GM13976 (cell line): ENCODE measurements at regions not wholly inside any gene's neighbourhood (a gene's known extent, or its start where the extent isn't known, plus 50 kb on each side); places are given as distances from the start of the nearest gene placed in this dataset.

ENCODE experiments used
- DNase-seq: peaks from one replicate; pipeline ENCODE4 v3.0.0; 2012; ENCODE audit warnings: low spot score
- CTCF ChIP-seq: IDR thresholded peaks from 2 replicates; pipeline ENCODE4 v1.5.1; 2012; ENCODE audit warnings: borderline replicate concordance, mild to moderate bottlenecking; ENCODE audit not compliant: insufficient read depth; ENCODE audit errors: extremely low read depth, missing control alignments, control extremely low read depth
- in situ Hi-C: fragments of 300-500 bp; cut with MboI; formaldehyde crosslinking; loops from one replicate; pipeline ENCODE4 v1.12.0; 2022; ENCODE audit warnings: low sequenced_read_pairs, mixed read lengths, inconsistent platforms; ENCODE audit not compliant: unreplicated experiment

GRCh38 chr1:30612536-30613065, 110.8 kb downstream of the MATN1 start:
- in situ Hi-C loops, result no loop called here
- no peak for DNase-seq
- no peak for TF ChIP-seq CTCF

DNA sequence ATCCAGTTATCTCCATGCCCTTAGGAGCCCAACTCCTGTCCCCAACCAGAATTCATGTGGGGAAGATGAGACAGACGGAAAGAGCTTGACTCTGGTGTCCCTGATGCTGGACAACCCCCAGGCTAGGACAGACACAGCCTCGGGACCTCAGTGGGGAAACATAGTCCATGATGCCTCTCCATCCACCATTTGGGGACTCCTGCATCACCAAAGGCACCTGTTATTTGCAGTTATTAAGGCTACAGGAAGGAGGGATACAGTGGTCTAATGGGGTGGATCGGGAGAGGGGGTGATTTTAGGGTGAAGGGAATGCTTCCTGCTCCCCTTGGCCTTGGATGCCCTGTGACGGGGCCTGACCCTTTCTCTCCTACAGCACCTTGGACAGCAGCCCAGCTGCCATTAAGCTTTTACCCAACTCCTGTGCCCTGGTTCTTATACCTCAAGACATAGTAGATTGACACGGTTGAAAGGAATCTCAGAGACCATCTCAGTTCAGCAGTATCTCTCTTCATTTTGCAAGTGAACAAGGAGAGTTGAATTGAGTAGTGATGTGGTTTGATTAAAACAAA, 111.6 kb downstream of the MATN1 start:
- TF ChIP-seq CTCF, result no peak
- in situ Hi-C loops, result no loop called here
- DNase-seq, result no peak

- no peak for TF ChIP-seq CTCF
- in situ Hi-C loops, result no loop called here
- DNase-seq, result no peak
Measured at GRCh38 chr1:30610917-30611316, 112.5 kb downstream of the MATN1 start.

- in situ Hi-C loops, result no loop called here
- TF ChIP-seq CTCF, result no peak
Measured at GRCh38 chr1:30609999-30610345, 113.4 kb downstream of the MATN1 start.

GRCh38 chr1:30609336-30609998, 113.9 kb downstream of the MATN1 start:
- no peak for DNase-seq
- no peak for TF ChIP-seq CTCF
- in situ Hi-C loops, result no loop called here

More at GRCh38 chr1:30609999-30610345, 113.4 kb downstream of the MATN1 start:
- DNase-seq, result no peak

- TF ChIP-seq CTCF, result no peak
- DNase-seq, result no peak
- in situ Hi-C loops, result no loop called here
Measured at GRCh38 chr1:30607723-30608122, 115.7 kb downstream of the MATN1 start.
